Prostate gland (tissue), 2 donors: ENCODE measurements at regions not wholly inside any gene's neighbourhood (a gene's known extent, or its start where the extent isn't known, plus 50 kb on each side); places are given as distances from the start of the nearest gene placed in this dataset.
A peak's percentile ranks its signal among the peaks of the same experiment; 100 is the strongest.

Experiments
- CTCF ChIP-seq, 4 experiments: fragments of 200-600 bp in 2 of 4; fragments of 450-650 bp in 2 of 4; sonication (generic) in 2 of 4; IDR thresholded peaks; 1 replicate in 3 of 4; 2 replicates in 1 of 4; pipeline ENCODE4 v1.5.1; 2016 to 2019; ENCODE audit warnings: antibody characterized with exemption in 4 of 4, mild to moderate bottlenecking in 2 of 4, moderate library complexity in 2 of 4
- POLR2AphosphoS5 ChIP-seq: sonication (generic); formaldehyde crosslinking; IDR thresholded peaks from one replicate; pipeline ENCODE4 v1.6.1; 2017; ENCODE audit warnings: antibody characterized with exemption

- no peak for TF ChIP-seq CTCF (IDR thresholded peaks at IDR 0.05)
- peak; percentile 19 for TF ChIP-seq POLR2AphosphoS5
These were observed 452.9 kb downstream of the LMO4 start for GRCh38 chr1:87781554-87781953.
